Neural cell (in vitro differentiated cells): ENCODE measurements at regions not wholly inside any gene's neighbourhood (a gene's known extent, or its start where the extent isn't known, plus 50 kb on each side); places are given as distances from the start of the nearest gene placed in this dataset.

Source experiments
- H2AFZ ChIP-seq: fragments of 200-600, 300-800 bp; sonication (generic), shearing (Covaris generic); 2 replicates; pipeline ENCODE4 v1.6.0; 2014; ENCODE audit warnings: low read depth, mild to moderate bottlenecking, antibody characterized with exemption, low read length, moderate library complexity
- H3F3A ChIP-seq: fragments of 200-600 bp; shearing (Covaris generic); 2 replicates; pipeline ENCODE4 v1.6.1; 2016; ENCODE audit warnings: mild to moderate bottlenecking, moderate library complexity, mixed read lengths, antibody characterized with exemption, low read length; ENCODE audit not compliant: insufficient read depth, poor library complexity, severe bottlenecking
- H3K27ac ChIP-seq: fragments of 200-600, 300-800 bp; sonication (generic), shearing (Covaris generic); 2 replicates; pipeline ENCODE4 v1.5.1; 2014; ENCODE audit warnings: mild to moderate bottlenecking, low read length, moderate library complexity
- H3K27me3 ChIP-seq: fragments of 300-800, 200-600 bp; sonication (generic), shearing (Covaris generic); 2 replicates; pipeline ENCODE4 v1.6.0; 2014; ENCODE audit warnings: mild to moderate bottlenecking, low read depth, low read length, moderate library complexity; ENCODE audit not compliant: insufficient read depth
- H3K36me3 ChIP-seq: fragments of 300-800, 200-600 bp; sonication (generic), shearing (Covaris generic); 2 replicates; pipeline ENCODE4 v1.5.1; 2014; ENCODE audit warnings: mild to moderate bottlenecking, antibody characterized with exemption, low read length, moderate library complexity; ENCODE audit not compliant: insufficient read depth
- H3K4me2 ChIP-seq: fragments of 300-800, 200-600 bp; sonication (generic), shearing (Covaris generic); 2 replicates; pipeline ENCODE4 v1.6.0; 2014; ENCODE audit warnings: mild to moderate bottlenecking, low read length
- H3K4me3 ChIP-seq: fragments of 300-800, 200-600 bp; sonication (generic), shearing (Covaris generic); 2 replicates; pipeline ENCODE4 v1.5.1; 2014; ENCODE audit warnings: mild to moderate bottlenecking, low read length, moderate library complexity
- H3K79me2 ChIP-seq: fragments of 200-600 bp; shearing (Covaris generic); replicated peaks from 2 replicates; pipeline ENCODE4 v1.6.0; 2014; ENCODE audit warnings: mild to moderate bottlenecking, low read length, moderate library complexity; ENCODE audit not compliant: insufficient read depth
- H3K9ac ChIP-seq: fragments of 300-800, 200-600 bp; sonication (generic), shearing (Covaris generic); 2 replicates; pipeline ENCODE4 v1.6.1; 2016; ENCODE audit warnings: mild to moderate bottlenecking, low read length, mixed read lengths
- H3K9me2 ChIP-seq: fragments of 200-600 bp; shearing (Covaris generic); 2 replicates; pipeline ENCODE4 v1.6.1; 2016; ENCODE audit warnings: mild to moderate bottlenecking, low read length, mixed read lengths; ENCODE audit not compliant: insufficient read depth
- H3K9me3 ChIP-seq: fragments of 200-600, 300-800 bp; sonication (generic), shearing (Covaris generic); 2 replicates; pipeline ENCODE4 v1.6.1; 2016; ENCODE audit warnings: mild to moderate bottlenecking, mixed run types, low read length, moderate library complexity, mixed read lengths
- H4K20me1 ChIP-seq: fragments of 200-600 bp; shearing (Covaris generic); 2 replicates; pipeline ENCODE4 v1.6.1; 2016; ENCODE audit warnings: mild to moderate bottlenecking, mixed run types; ENCODE audit not compliant: insufficient read depth
- EP300 ChIP-seq: fragments of 450-650 bp; conservative IDR thresholded peaks from 2 replicates; pipeline ENCODE4 v1.6.1; 2014; ENCODE audit warnings: antibody characterized with exemption, mild to moderate bottlenecking, moderate library complexity; ENCODE audit not compliant: poor library complexity, severe bottlenecking
- EZH2 ChIP-seq: fragments of 200-600, 300-800 bp; shearing (Covaris generic), sonication (generic); IDR thresholded peaks from 2 replicates; pipeline ENCODE4 v1.6.1; 2014; ENCODE audit warnings: antibody characterized with exemption, low read length, borderline replicate concordance, mild to moderate bottlenecking; ENCODE audit not compliant: insufficient read depth, poor library complexity, severe bottlenecking
- MXI1 ChIP-seq: fragments of 450-650 bp; conservative IDR thresholded peaks from 2 replicates; pipeline ENCODE4 v1.6.1; 2014; ENCODE audit warnings: antibody characterized with exemption, mild to moderate bottlenecking; ENCODE audit not compliant: poor library complexity, severe bottlenecking
- POLR2AphosphoS5 ChIP-seq: IDR thresholded peaks from 2 replicates; pipeline ENCODE4 v1.6.1; 2012
- RAD21 ChIP-seq: fragments of 450-650 bp; conservative IDR thresholded peaks from 2 replicates; pipeline ENCODE4 v1.6.1; 2014; ENCODE audit warnings: antibody characterized with exemption, mild to moderate bottlenecking, moderate library complexity
- SMC3 ChIP-seq: fragments of 450-650 bp; conservative IDR thresholded peaks from 2 replicates; pipeline ENCODE4 v1.6.1; 2014; ENCODE audit warnings: antibody characterized with exemption, mild to moderate bottlenecking, moderate library complexity; ENCODE audit not compliant: poor library complexity
- TAF1 ChIP-seq: IDR thresholded peaks from 2 replicates; pipeline ENCODE4 v1.6.1; 2012; ENCODE audit warnings: low read depth
- TF ChIP-seq, protein P1 (sequence below): IDR thresholded peaks from 2 replicates; pipeline ENCODE4 v1.6.1; 2012; ENCODE audit warnings: borderline replicate concordance
- TF ChIP-seq, protein P2 (sequence below): fragments of 450-650 bp; IDR thresholded peaks from 2 replicates; pipeline ENCODE4 v1.5.1; 2014; ENCODE audit warnings: antibody characterized with exemption, mild to moderate bottlenecking, moderate library complexity; ENCODE audit not compliant: poor library complexity, severe bottlenecking

DNA sequence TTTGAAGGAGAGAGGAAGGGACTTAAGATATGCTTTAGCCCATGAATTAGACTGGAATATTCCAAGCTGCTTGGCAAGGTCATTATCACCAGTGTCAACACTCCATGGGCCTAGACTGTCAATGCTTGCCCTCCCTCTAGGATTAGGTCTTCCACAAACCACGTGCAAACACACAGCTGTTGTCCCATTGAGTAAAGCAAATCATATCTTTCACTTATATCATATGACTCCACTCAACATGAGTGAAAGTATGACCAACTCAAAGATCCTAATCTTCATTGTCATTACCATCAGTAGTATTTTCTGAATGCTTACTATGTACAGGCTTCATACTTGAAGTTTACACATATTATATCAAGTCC is 57.0 kb upstream of the GRAMD2B start:
- Histone ChIP-seq H2AFZ (no peak overlapping the region), H3K79me2 (no peaks in the 10 kb centered on the region), H3K4me3 (no peak overlapping the region), H4K20me1 (no peaks in the 10 kb centered on the region), H3K9me3 (no peaks in the 10 kb centered on the region), H3K36me3 (no peaks in the 10 kb centered on the region), H3K9ac (no peak overlapping the region), H3K4me2 (no peak overlapping the region), H3K27ac (no peak overlapping the region), H3F3A (no peaks in the 10 kb centered on the region), H3K9me2 (no peaks in the 10 kb centered on the region), H3K27me3 (no peaks in the 10 kb centered on the region)
- TF ChIP-seq, protein P1, sequence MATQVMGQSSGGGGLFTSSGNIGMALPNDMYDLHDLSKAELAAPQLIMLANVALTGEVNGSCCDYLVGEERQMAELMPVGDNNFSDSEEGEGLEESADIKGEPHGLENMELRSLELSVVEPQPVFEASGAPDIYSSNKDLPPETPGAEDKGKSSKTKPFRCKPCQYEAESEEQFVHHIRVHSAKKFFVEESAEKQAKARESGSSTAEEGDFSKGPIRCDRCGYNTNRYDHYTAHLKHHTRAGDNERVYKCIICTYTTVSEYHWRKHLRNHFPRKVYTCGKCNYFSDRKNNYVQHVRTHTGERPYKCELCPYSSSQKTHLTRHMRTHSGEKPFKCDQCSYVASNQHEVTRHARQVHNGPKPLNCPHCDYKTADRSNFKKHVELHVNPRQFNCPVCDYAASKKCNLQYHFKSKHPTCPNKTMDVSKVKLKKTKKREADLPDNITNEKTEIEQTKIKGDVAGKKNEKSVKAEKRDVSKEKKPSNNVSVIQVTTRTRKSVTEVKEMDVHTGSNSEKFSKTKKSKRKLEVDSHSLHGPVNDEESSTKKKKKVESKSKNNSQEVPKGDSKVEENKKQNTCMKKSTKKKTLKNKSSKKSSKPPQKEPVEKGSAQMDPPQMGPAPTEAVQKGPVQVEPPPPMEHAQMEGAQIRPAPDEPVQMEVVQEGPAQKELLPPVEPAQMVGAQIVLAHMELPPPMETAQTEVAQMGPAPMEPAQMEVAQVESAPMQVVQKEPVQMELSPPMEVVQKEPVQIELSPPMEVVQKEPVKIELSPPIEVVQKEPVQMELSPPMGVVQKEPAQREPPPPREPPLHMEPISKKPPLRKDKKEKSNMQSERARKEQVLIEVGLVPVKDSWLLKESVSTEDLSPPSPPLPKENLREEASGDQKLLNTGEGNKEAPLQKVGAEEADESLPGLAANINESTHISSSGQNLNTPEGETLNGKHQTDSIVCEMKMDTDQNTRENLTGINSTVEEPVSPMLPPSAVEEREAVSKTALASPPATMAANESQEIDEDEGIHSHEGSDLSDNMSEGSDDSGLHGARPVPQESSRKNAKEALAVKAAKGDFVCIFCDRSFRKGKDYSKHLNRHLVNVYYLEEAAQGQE, result no peak
- TF ChIP-seq EZH2 (no peak), SMC3 (no peak), EP300 (no peak), POLR2AphosphoS5 (no peak), MXI1 (no peak), RAD21 (no peak), TAF1 (no peak)
- TF ChIP-seq, protein P2, sequence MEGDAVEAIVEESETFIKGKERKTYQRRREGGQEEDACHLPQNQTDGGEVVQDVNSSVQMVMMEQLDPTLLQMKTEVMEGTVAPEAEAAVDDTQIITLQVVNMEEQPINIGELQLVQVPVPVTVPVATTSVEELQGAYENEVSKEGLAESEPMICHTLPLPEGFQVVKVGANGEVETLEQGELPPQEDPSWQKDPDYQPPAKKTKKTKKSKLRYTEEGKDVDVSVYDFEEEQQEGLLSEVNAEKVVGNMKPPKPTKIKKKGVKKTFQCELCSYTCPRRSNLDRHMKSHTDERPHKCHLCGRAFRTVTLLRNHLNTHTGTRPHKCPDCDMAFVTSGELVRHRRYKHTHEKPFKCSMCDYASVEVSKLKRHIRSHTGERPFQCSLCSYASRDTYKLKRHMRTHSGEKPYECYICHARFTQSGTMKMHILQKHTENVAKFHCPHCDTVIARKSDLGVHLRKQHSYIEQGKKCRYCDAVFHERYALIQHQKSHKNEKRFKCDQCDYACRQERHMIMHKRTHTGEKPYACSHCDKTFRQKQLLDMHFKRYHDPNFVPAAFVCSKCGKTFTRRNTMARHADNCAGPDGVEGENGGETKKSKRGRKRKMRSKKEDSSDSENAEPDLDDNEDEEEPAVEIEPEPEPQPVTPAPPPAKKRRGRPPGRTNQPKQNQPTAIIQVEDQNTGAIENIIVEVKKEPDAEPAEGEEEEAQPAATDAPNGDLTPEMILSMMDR, result no peak

DNA sequence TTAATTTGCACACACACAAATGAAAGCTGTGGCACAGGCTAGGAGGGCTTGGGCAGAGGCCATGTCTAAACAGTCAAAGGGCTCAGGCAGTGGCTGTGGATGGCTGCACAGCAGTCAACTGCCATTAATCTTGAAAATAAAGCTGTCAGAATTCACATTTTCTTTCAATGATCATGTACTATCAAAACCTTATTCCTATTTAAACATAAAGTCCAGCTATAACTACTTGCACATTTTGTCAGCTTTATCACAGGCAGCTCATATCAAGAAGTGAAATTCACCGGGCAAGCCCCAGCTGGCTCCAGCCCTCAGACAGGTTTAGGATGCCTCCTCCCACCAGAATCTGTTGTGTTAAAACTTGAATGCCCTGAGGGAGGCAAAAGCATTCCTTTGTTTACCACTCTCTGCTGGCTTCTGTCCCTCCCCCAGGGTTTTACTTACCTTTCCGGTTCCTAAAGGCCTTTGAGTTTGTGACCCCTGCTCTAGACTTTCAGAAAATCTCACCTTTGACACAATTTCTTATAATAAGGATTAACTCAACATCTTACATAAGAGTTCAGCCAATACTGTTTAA is 54.9 kb upstream of the GRAMD2B start:
- no peak overlapping the region for H2AFZ ChIP-seq
- H3F3A ChIP-seq, result no peaks in the 10 kb centered on the region
- H4K20me1 ChIP-seq, result no peaks in the 10 kb centered on the region
- H3K79me2 ChIP-seq, result no peaks in the 10 kb centered on the region
- no peak overlapping the region for H3K4me2 ChIP-seq
- no peak overlapping the region for H3K27ac ChIP-seq
- H3K9me3 ChIP-seq, result no peaks in the 10 kb centered on the region
- no peak overlapping the region for H3K4me3 ChIP-seq
- H3K27me3 ChIP-seq, result no peaks in the 10 kb centered on the region
- TF ChIP-seq EZH2 (no peak), POLR2AphosphoS5 (no peak), EP300 (no peak), RAD21 (no peak), SMC3 (no peak), MXI1 (no peak), TAF1 (no peak)
- TF ChIP-seq, protein P1, result no peak
- TF ChIP-seq, protein P2, result no peak
- H3K9ac ChIP-seq, result no peak overlapping the region
- no peaks in the 10 kb centered on the region for H3K36me3 ChIP-seq
- H3K9me2 ChIP-seq, result no peaks in the 10 kb centered on the region
